ENCODE measurements at regions not wholly inside any gene's neighbourhood (a gene's known extent, or its start where the extent isn't known, plus 50 kb on each side); places are given as distances from the start of the nearest gene placed in this dataset.

GRCh38 chr16:50957056-50957455, 194.0 kb downstream of the SALL1 start:
- DNase-seq (ENCODE audit: low read depth): no peak

- no peak for DNase-seq (ENCODE audit: low read depth)
Measured at GRCh38 chr16:50956637-50957036, 194.4 kb downstream of the SALL1 start.

- no peak for DNase-seq (ENCODE audit: low read depth)
Measured at GRCh38 chr16:50955311-50955710, 195.8 kb downstream of the SALL1 start.

GRCh38 chr16:50954469-50954868, 196.6 kb downstream of the SALL1 start:
- no peak for DNase-seq (ENCODE audit: low read depth)

- DNase-seq (ENCODE audit: low read depth): no peak
Measured at GRCh38 chr16:50953290-50953689, 197.8 kb downstream of the SALL1 start.

GRCh38 chr16:50950955-50951354, 200.1 kb downstream of the SALL1 start:
- no peak for DNase-seq (ENCODE audit: low read depth)

GRCh38 chr16:50948268-50948930, 202.7 kb downstream of the SALL1 start:
- no peak for DNase-seq (ENCODE audit: low read depth)

GRCh38 chr16:50947826-50948225, 203.2 kb downstream of the SALL1 start:
- no peak for DNase-seq (ENCODE audit: low read depth)

GRCh38 chr16:50946606-50947005, 204.5 kb downstream of the SALL1 start:
- DNase-seq (ENCODE audit: low read depth): no peak

GRCh38 chr16:50946098-50946497, 204.2 kb downstream of the CYLD start:
- DNase-seq (ENCODE audit: low read depth): no peak

- no peak for DNase-seq (ENCODE audit: low read depth)
Measured at GRCh38 chr16:50945171-50945570, 203.3 kb downstream of the CYLD start.

- no peak for DNase-seq (ENCODE audit: low read depth)
Measured at GRCh38 chr16:50944436-50944835, 202.6 kb downstream of the CYLD start.

- DNase-seq (ENCODE audit: low read depth): no peak
Measured at GRCh38 chr16:50944033-50944432, 202.1 kb downstream of the CYLD start.

GRCh38 chr16:50942143-50942542, 200.3 kb downstream of the CYLD start:
- no peak for DNase-seq (ENCODE audit: low read depth)

GRCh38 chr16:50941681-50942080, 199.8 kb downstream of the CYLD start:
- DNase-seq (ENCODE audit: low read depth): no peak

GRCh38 chr16:50940275-50940854, 198.5 kb downstream of the CYLD start:
- no peak for DNase-seq (ENCODE audit: low read depth)

- DNase-seq (ENCODE audit: low read depth): no peak
Measured at GRCh38 chr16:50939356-50939755, 197.5 kb downstream of the CYLD start.

- no peak for DNase-seq (ENCODE audit: low read depth)
Measured at GRCh38 chr16:50938932-50939331, 197.0 kb downstream of the CYLD start.

- no peak for DNase-seq (ENCODE audit: low read depth)
Measured at GRCh38 chr16:50933262-50933661, 191.4 kb downstream of the CYLD start.

GRCh38 chr16:50932348-50932935, 190.6 kb downstream of the CYLD start:
- DNase-seq (ENCODE audit: low read depth): no peak

GRCh38 chr16:50928065-50928464, 186.2 kb downstream of the CYLD start:
- no peak for DNase-seq (ENCODE audit: low read depth)

GRCh38 chr16:50925758-50926357, 184.0 kb downstream of the CYLD start:
- DNase-seq (ENCODE audit: low read depth): peak; percentile 36

All from ELR (cell line).